ENCODE measurements at regions not wholly inside any gene's neighbourhood (a gene's known extent, or its start where the extent isn't known, plus 50 kb on each side); places are given as distances from the start of the nearest gene placed in this dataset.

DNA sequence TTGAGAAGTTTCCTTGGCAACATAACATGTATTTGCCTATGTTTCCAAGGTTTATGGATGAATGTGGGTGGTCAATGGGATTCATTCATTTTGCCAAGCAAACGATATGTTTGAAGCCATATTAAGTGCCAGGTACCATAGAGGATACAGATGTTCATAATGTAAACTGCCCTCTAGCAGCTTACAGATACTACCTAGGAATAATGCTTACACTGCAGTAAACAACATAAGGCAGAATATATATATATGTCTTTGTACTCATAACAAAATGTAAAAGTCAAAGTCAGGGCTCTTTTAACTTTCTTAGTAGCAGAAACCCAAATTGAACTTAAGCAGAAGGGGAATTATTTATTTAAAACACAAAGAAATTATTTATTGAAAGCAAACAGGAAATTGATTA, 171.6 kb upstream of the TNP1 start:
- no peak for DNase-seq (ENCODE audit: low read depth)

GRCh38 chr2:217030081-217030480, 170.2 kb upstream of the TNP1 start:
- no peak for DNase-seq (ENCODE audit: low read depth)

GRCh38 chr2:217028128-217028527, 168.3 kb upstream of the TNP1 start:
- DNase-seq (ENCODE audit: low read depth), result no peak

GRCh38 chr2:217027414-217027813, 167.6 kb upstream of the TNP1 start:
- no peak for DNase-seq (ENCODE audit: low read depth)

- DNase-seq (ENCODE audit: low read depth), result no peak
Measured at GRCh38 chr2:217026569-217026968, 166.7 kb upstream of the TNP1 start.

- no peak for DNase-seq (ENCODE audit: low read depth)
Measured at GRCh38 chr2:217026161-217026560, 166.3 kb upstream of the TNP1 start.

- DNase-seq (ENCODE audit: low read depth), result no peak
Measured at GRCh38 chr2:217023611-217024010, 163.7 kb upstream of the TNP1 start.

DNA sequence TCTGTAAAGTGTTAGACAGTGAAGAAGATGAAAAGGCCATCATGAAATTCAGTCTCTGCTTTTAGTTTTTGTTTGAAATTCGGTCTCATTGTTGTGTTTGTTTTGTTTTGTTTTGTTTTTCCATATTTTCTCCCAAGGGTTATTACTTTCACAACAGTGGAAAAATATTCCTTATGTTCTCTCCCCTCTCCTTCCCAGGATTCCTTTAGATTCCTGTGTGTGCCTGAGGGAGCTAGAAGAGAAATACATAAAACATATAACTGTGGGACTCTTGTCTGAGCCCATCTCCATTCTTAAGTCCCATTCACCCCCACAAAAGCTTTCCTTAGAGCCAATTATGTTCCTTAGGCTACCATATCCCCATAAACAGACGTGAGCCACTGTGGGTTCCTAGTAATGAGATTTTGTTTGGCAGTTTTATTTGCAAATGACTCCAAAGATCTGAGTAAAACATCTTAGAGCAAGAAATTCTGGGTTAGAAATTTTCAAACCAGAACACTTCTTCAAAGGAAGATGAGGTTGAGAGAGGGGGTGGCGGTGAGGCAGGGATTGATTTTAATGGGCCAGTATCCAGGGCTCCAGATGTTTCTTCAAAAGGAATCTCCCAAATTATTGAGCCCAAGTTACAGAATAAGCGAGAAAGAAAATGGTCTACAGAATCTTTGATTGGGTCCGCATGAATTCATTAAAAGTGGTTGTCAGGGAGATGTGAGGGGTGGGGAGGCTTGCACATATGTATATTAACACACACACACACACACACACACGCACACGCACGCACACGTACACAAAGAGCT, 157.8 kb upstream of the TNP1 start:
- DNase-seq (ENCODE audit: low read depth), result no peak

- DNase-seq (ENCODE audit: low read depth), result no peak
Measured at GRCh38 chr2:217016796-217017419, 157.0 kb upstream of the TNP1 start.

DNA sequence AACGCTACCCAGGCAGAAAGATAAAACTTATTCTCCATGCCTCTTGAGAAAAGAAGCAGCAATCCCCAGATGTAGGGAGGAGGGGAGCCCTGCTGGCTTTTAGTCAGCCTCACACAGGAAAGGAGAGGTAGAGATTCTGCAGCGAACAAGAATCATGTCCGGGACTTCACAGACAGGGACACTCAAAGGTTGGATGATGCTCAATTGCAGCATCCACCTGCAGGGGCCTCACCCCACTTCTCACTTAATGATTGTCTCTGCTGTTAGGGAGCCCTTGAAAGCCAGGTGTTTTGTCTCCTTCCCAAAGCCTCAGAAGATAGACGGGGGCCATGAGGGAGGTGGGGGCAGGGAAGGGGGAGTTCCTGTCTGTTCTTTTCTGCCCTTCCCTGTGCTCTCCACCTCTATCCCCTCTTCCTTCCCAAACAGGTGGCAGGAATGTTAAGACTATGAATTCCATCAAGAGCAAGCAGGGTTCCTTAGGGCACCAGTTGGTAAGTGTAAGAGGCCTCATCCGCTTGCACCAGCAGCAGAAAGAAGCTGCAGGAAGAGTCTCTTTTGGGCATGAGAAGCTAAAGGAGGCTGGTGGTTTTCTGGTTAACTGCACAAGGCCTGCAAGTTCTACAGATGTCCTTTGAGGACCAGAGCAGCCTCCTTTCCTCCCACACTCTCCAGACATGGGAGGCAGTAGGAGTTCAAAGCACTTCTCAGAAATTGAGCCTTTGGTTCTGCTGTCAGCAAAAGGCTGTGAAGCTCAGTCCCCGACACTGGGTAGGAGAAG, 154.7 kb upstream of the TNP1 start:
- DNase-seq (ENCODE audit: low read depth), result no peak

GRCh38 chr2:217013926-217014325, 154.1 kb upstream of the TNP1 start:
- no peak for DNase-seq (ENCODE audit: low read depth)

DNA sequence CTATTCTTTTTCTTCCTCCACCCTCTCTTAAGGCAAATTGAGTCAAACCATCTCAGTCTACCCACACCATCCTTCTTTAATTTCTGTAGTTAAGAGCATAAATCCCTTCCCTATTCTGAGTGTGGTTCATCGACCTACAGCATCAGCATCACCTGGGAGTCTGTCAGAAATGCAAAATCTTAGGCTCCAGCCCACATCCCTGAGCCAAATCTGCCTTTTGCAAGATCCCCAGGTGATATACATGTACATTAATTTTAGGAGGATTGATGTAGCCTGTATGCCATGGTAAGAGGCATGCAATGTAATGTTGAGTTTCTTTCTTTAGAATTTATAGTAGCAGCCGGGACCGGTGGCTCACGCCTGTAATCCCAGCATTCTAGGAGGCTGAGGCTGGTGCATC, 151.7 kb upstream of the TNP1 start:
- no peak for DNase-seq (ENCODE audit: low read depth)

DNA sequence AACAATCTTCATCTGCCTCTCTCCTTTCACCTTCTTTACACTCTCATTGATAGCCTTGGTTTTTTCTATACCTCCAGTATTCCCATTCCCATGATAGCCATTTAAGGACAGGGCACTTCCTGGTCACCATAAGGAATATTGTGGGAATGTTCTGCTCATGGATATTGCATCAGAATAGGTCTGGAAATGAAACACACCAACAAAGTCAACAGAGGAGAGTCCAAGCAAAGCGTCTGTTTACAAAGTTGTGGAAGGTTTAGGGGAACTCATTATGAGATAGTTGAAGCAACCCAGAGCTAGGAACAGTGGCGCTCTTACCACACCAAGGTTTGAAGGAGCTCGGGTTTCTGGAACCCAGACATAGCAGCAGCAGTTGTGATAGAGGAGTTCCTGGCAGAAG, 150.3 kb upstream of the TNP1 start:
- DNase-seq (ENCODE audit: low read depth), result no peak

DNA sequence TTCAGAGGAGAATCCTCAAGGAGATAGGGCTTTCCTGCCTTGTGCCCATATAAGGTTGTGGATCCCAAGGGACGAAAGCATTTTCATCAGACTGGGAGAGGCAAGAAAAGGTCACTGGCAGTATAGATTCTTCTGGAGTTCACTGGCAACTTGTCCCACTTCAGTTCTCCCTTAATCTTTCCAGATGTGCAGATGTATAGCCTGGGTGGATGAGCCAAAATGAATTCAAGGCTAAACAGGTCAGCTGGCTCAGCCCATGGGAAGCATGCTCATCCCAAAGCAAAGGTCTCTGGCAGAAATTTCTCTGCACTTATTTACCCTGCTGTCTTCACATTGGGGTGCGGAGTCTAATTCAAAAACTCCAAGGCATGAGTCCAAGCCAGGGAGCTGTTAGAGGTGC, 148.9 kb upstream of the TNP1 start:
- DNase-seq (ENCODE audit: low read depth), result no peak

- no peak for DNase-seq (ENCODE audit: low read depth)
Measured at GRCh38 chr2:217006217-217006616, 146.4 kb upstream of the TNP1 start.

DNA sequence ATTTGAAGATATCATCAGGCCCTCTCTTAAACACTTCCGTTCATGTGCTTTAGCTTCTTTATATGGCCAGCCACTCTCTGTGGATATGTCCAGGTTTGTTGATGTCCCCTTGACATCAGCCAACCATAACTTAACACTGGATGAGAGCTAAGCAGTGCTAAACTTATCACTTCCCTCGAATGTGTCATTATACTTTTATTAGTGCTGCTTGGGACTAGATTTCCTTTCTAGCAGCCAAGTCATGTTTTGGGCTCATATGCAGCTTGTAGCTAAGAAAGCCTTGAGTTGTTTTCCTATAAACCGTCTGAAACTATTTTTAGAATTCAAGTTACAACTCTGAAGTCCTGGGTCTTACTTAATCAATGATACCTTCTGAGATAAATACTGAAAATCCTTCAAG, 144.8 kb upstream of the TNP1 start:
- no peak for DNase-seq (ENCODE audit: low read depth)

DNA sequence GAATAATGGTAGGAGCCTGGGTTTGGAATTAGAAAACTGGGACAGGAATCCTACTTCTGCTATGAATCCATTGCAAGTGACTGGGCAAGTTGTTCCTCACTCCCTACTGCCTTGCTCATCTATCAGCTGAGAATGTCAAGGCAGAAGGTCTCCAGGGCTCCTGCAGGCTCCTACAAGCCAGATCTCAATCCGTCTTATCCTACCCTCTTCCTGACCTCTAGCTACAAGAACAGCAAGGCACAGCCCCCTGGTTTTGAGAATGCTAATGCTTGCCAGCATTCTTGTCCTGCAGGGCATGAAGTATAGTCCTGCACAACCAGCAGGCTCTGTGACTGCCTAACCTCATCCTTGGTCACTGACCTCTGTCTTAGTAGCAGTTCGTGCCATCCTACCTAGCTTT, 141.9 kb upstream of the TNP1 start:
- no peak for DNase-seq (ENCODE audit: low read depth)

DNA sequence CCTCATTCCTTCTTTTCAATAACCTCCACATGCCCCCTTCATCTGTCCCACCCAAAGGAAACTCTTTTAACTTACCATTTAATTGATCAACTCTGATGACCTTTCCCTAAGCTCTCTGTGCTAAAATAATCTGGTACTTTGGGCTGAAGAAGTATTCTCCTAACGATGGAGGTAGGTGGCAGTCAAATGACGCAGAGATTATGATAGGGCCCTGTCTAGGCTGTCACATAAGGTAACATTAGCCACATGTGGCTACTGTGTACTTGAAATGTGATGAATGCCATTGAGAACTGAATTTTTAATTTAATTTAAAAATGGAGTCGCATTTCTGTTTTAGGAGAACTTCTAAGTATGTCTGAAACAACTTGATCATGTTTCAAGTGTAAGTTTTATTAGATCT, 140.5 kb upstream of the TNP1 start:
- DNase-seq (ENCODE audit: low read depth), result no peak

DNA sequence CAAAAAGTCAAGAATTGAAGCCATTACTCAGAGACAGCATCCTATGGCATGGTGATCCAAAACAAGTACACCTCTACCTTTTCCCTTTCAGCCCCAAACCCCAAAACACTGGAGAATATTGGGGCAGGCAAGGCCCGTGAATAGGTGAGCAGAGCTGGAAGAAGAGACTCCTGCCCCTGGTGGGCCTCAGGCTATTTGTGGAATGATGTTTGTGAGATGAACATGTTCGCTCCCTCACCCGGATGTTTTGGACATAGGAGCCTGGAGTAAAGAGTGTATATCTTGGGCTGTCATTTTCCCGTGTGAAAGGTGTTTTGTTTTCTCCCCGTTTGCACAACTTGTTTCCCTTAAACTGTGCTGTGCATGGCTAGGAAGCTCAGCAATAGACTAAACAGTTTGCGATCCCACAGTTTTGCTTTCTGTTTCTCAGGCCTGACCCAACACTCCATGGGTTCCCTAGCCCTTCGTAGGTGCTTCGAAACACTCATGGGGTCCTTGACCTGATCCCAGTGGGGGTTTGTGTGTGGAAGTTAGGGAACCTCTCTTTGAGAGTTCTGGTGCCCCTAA, 136.5 kb upstream of the TNP1 start:
- DNase-seq (ENCODE audit: low read depth), result no peak

- no peak for DNase-seq (ENCODE audit: low read depth)
Measured at GRCh38 chr2:216994353-216994854, 134.5 kb upstream of the TNP1 start.

DNA sequence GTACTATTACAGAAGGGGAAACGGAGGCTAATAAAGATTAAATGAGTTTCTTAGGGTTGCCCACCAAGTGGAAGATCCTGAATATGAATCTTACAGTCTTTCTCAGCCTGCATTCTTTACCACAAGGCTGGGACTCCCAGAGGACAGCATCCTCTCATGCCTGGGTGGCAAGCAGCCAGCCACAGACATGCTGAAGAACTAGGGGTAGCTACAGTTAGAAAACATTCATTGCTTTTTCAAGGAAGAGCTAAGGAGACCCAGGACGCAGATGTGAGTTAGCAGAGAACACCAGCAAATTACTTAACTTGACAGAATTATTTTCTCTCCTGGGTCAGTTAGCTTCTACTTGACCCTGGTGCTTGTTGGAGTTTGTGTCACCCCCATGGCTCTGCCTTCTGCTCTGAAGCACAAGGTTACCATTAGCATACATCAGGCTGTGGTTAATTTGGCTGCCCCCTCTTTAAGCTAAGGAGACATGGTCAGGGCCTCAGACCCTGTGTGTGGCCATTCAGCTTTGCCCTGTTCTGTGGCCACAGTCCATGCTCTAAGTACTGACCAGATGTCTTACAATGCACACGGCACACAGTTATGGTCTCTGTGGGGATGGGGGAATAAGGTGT, 132.3 kb upstream of the TNP1 start:
- no peak for DNase-seq (ENCODE audit: low read depth)

DNA sequence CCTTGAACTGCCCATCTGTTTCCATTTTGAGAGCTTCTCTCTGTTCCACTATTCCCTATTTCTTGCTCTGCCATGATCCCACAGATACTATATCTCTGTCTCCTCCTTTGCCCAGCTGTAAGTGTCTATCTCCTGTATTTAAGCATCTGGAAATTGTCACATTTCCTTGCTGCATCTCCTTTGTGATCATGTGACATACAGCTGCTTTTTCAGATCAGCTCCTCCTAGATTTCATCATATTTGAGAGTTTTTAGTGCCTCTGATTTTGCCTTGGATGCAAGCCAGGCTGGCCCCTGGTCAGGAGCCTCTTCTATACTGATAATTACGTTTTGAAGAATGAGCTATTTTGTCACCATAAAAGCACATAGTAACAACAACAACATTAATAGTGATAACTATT, 131.7 kb upstream of the TNP1 start:
- DNase-seq (ENCODE audit: low read depth), result no peak

Data from ELR (cell line).